Kidney glomerular epithelial cell (primary cell): ENCODE measurements at regions not wholly inside any gene's neighbourhood (a gene's known extent, or its start where the extent isn't known, plus 50 kb on each side); places are given as distances from the start of the nearest gene placed in this dataset.
"Not testable (repeated sequence)": the region's sequence is repeated elsewhere in the genome, so short reads cannot be mapped to it uniquely, and the experiment has no call there.

Source experiments
- DNase-seq: peaks from one replicate; lab custom pipeline; 2025; lab: John Stamatoyannopoulos, UW

GRCh38 chr14:37711831-37712475 lies 116.5 kb downstream of the TTC6 start:
- DNase-seq: no peak

- DNase-seq: not testable (repeated sequence)
These were observed 117.0 kb downstream of the TTC6 start for GRCh38 chr14:37712476-37712860.

GRCh38 chr14:37712976-37713431 lies 117.6 kb downstream of the TTC6 start:
- DNase-seq: no peak

- DNase-seq: no peak
These were observed 124.7 kb downstream of the TTC6 start for GRCh38 chr14:37720131-37720530.

- DNase-seq: peak; percentile 53
These were observed 126.7 kb downstream of the TTC6 start for GRCh38 chr14:37721976-37722659.

- DNase-seq: no peak
These were observed 128.1 kb downstream of the TTC6 start for GRCh38 chr14:37723515-37723914.

GRCh38 chr14:37726708-37727107 lies 131.3 kb downstream of the TTC6 start:
- DNase-seq: no peak

GRCh38 chr14:37729218-37729617 lies 133.8 kb downstream of the TTC6 start:
- DNase-seq: no peak

GRCh38 chr14:37731094-37731493 lies 135.7 kb downstream of the TTC6 start:
- DNase-seq: no peak

GRCh38 chr14:37745657-37746056 lies 150.2 kb downstream of the TTC6 start:
- DNase-seq: no peak

- no peak for DNase-seq
These were observed 150.9 kb downstream of the TTC6 start for GRCh38 chr14:37746140-37746832.

- no peak for DNase-seq
These were observed 158.0 kb downstream of the TTC6 start for GRCh38 chr14:37753459-37753858.

- not testable (repeated sequence) for DNase-seq
These were observed 164.8 kb downstream of the TTC6 start for GRCh38 chr14:37760275-37760674.

GRCh38 chr14:37763266-37763665 lies 167.8 kb downstream of the TTC6 start:
- DNase-seq: no peak

- DNase-seq: not testable (repeated sequence)
These were observed 176.9 kb downstream of the TTC6 start for GRCh38 chr14:37772283-37772682.

- no peak for DNase-seq
These were observed 181.5 kb downstream of the TTC6 start for GRCh38 chr14:37776791-37777499.

GRCh38 chr14:37778135-37778943 lies 182.9 kb downstream of the TTC6 start:
- no peak for DNase-seq

- DNase-seq: no peak
These were observed 184.1 kb downstream of the TTC6 start for GRCh38 chr14:37779480-37779879.

- DNase-seq: not testable (repeated sequence)
These were observed 185.3 kb downstream of the TTC6 start for GRCh38 chr14:37780731-37781130.

GRCh38 chr14:37784203-37784826 lies 188.9 kb downstream of the TTC6 start:
- DNase-seq: not testable (repeated sequence)

- DNase-seq: not testable (repeated sequence)
These were observed 189.4 kb downstream of the TTC6 start for GRCh38 chr14:37784827-37785223.
